WERI-Rb-1 (cell line): ENCODE measurements at regions not wholly inside any gene's neighbourhood (a gene's known extent, or its start where the extent isn't known, plus 50 kb on each side); places are given as distances from the start of the nearest gene placed in this dataset.

Source experiments
- DNase-seq: peaks from one replicate; pipeline ENCODE4 v3.0.0-alpha.2; 2020
- H3K27ac ChIP-seq: fragments of 250-450 bp; sonication (Bioruptor Pico); 2 replicates; pipeline ENCODE4 v1.5.1; 2020; ENCODE audit warnings: mild to moderate bottlenecking, moderate library complexity
- H3K27me3 ChIP-seq: fragments of 250-450 bp; sonication (Bioruptor Pico); 2 replicates; pipeline ENCODE4 v1.5.1; 2021; ENCODE audit warnings: mild to moderate bottlenecking, low read depth, moderate library complexity; ENCODE audit not compliant: insufficient read depth, severe bottlenecking
- H3K36me3 ChIP-seq: fragments of 250-450 bp; sonication (Bioruptor Pico); 2 replicates; pipeline ENCODE4 v1.5.1; 2020; ENCODE audit warnings: mild to moderate bottlenecking, moderate library complexity
- H3K4me3 ChIP-seq: 2 replicates; pipeline ENCODE4 v1.5.1; 2011; ENCODE audit warnings: low read depth, mild to moderate bottlenecking, control low read depth, low read length
- H3K9me3 ChIP-seq: fragments of 250-450 bp; sonication (Bioruptor Pico); 2 replicates; pipeline ENCODE4 v1.5.1; 2021; ENCODE audit warnings: mild to moderate bottlenecking, moderate library complexity; ENCODE audit not compliant: severe bottlenecking
- CTCF ChIP-seq: IDR thresholded peaks from 2 replicates; pipeline ENCODE4 v1.5.1; 2011; ENCODE audit warnings: low read depth, mild to moderate bottlenecking, control low read depth, inconsistent platforms, low read length

GRCh38 chr13:102993348-102993747 lies 72.9 kb downstream of the SLC10A2 start:
- no peak for TF ChIP-seq CTCF
- H3K27ac ChIP-seq, result no peak overlapping the region

GRCh38 chr13:102984210-102984609 lies 82.0 kb downstream of the SLC10A2 start:
- H3K27me3 ChIP-seq, result no peaks in the 10 kb centered on the region
- no peak for DNase-seq
- H3K9me3 ChIP-seq, result peaks cover 24% of the 10 kb centered on the region
- no peak overlapping the region for H3K4me3 ChIP-seq
- H3K36me3 ChIP-seq, result no peaks in the 10 kb centered on the region
- TF ChIP-seq CTCF, result no peak
- H3K27ac ChIP-seq, result no peak overlapping the region

More at GRCh38 chr13:102993348-102993747, 72.9 kb downstream of the SLC10A2 start:
- H3K4me3 ChIP-seq, result no peak overlapping the region
- H3K9me3 ChIP-seq, result peaks cover 3% of the 10 kb centered on the region
- no peak for DNase-seq
- H3K36me3 ChIP-seq, result no peaks in the 10 kb centered on the region
- no peaks in the 10 kb centered on the region for H3K27me3 ChIP-seq

- Histone ChIP-seq H3K4me3 (no peak overlapping the region), H3K27ac (no peak overlapping the region), H3K27me3 (no peaks in the 10 kb centered on the region), H3K36me3 (no peaks in the 10 kb centered on the region), H3K9me3 (peaks cover 23% of the 10 kb centered on the region)
- DNase-seq, result no peak
- TF ChIP-seq CTCF, result no peak
Measured at GRCh38 chr13:102983496-102983895, 82.7 kb downstream of the SLC10A2 start.

GRCh38 chr13:102980331-102980982 lies 85.8 kb downstream of the SLC10A2 start:
- DNase-seq, result no peak
- H3K4me3 ChIP-seq, result no peak overlapping the region

GRCh38 chr13:102978168-102978567 lies 88.0 kb downstream of the SLC10A2 start:
- no peak overlapping the region for H3K27ac ChIP-seq
- no peak for TF ChIP-seq CTCF
- H3K9me3 ChIP-seq, result no peaks in the 10 kb centered on the region
- H3K27me3 ChIP-seq, result no peaks in the 10 kb centered on the region
- H3K4me3 ChIP-seq, result no peak overlapping the region
- H3K36me3 ChIP-seq, result no peaks in the 10 kb centered on the region
- DNase-seq, result no peak

More at GRCh38 chr13:102980331-102980982, 85.8 kb downstream of the SLC10A2 start:
- Histone ChIP-seq H3K36me3 (no peaks in the 10 kb centered on the region), H3K27ac (no peak overlapping the region), H3K9me3 (no peaks in the 10 kb centered on the region), H3K27me3 (no peaks in the 10 kb centered on the region)
- TF ChIP-seq CTCF, result no peak

GRCh38 chr13:102977471-102977870 lies 88.7 kb downstream of the SLC10A2 start:
- TF ChIP-seq CTCF, result no peak
- Histone ChIP-seq H3K4me3 (no peak overlapping the region), H3K27me3 (no peaks in the 10 kb centered on the region), H3K36me3 (no peaks in the 10 kb centered on the region), H3K9me3 (no peaks in the 10 kb centered on the region), H3K27ac (no peak overlapping the region)
- no peak for DNase-seq
